Esophagus muscularis mucosa (tissue), 4 donors: ENCODE measurements at regions not wholly inside any gene's neighbourhood (a gene's known extent, or its start where the extent isn't known, plus 50 kb on each side); places are given as distances from the start of the nearest gene placed in this dataset.
"Not testable (repeated sequence)": the region's sequence is repeated elsewhere in the genome, so short reads cannot be mapped to it uniquely, and the experiment has no call there.

ENCODE experiments used
- DNase-seq: peaks from one replicate; pipeline ENCODE4 v3.0.0-alpha.2; 2017; ENCODE audit errors: extremely low spot score
- H3K27ac ChIP-seq, 4 donors: fragments of 200-600 bp; sonication (generic); replicated peaks in 1 of 4; 1 replicate in 3 of 4; 2 replicates in 1 of 4; pipeline ENCODE4 v1.5.1; 2016 to 2019; ENCODE audit warnings: mild to moderate bottlenecking in 1 of 4
- H3K27me3 ChIP-seq, 4 donors: fragments of 200-600 bp; sonication (generic); one replicate each; pipeline versions ENCODE4 v1.5.1 to v1.6.0; 2016 to 2019
- H3K36me3 ChIP-seq, 4 donors: fragments of 200-600 bp; sonication (generic); one replicate each; pipeline ENCODE4 v1.5.1; 2016 to 2019
- H3K4me1 ChIP-seq, 4 donors: fragments of 200-600 bp; sonication (generic); one replicate each; pipeline ENCODE4 v1.5.1; 2016 to 2019
- H3K4me3 ChIP-seq, 4 donors: fragments of 200-600 bp; sonication (generic); 1 replicate in 2 of 4; 2 replicates in 2 of 4; pipeline ENCODE4 v1.5.1; 2016 to 2019; ENCODE audit warnings: mild to moderate bottlenecking in 4 of 4, moderate library complexity in 1 of 4
- H3K9me3 ChIP-seq, 4 donors: fragments of 200-600 bp; sonication (generic); 1 replicate in 3 of 4; 2 replicates in 1 of 4; pipeline ENCODE4 v1.5.1; 2016 to 2019
- EP300 ChIP-seq: sonication (generic); formaldehyde crosslinking; IDR thresholded peaks from one replicate; pipeline ENCODE4 v1.6.1; 2017; ENCODE audit warnings: antibody characterized with exemption
- POLR2A ChIP-seq: fragments of 450-650 bp; IDR thresholded peaks from one replicate; pipeline ENCODE4 v1.6.1; 2017; ENCODE audit warnings: antibody characterized with exemption, moderate library complexity, mild to moderate bottlenecking, low read depth
- POLR2AphosphoS5 ChIP-seq, 2 donors: sonication (generic); formaldehyde crosslinking; IDR thresholded peaks; one replicate each; pipeline ENCODE4 v1.6.1; 2017; ENCODE audit warnings: antibody characterized with exemption in 2 of 2
- WGBS: methylation state at CpG from one replicate; pipeline ENCODE4 v1.1.5; 2018; 5-methylcytosine and 5-hydroxymethylcytosine counted together
- intact Hi-C: fragments of 100-400 bp; cut with DNase I; formaldehyde crosslinking; loops from one replicate; pipeline ENCODE4 v1.15.1; 2023
- TF ChIP-seq, protein P1 (sequence below), 3 experiments: fragments of 200-600 bp in 2 of 3; fragments of 450-650 bp in 1 of 3; sonication (generic) in 2 of 3; IDR thresholded peaks; one replicate each; pipeline ENCODE4 v1.5.1; 2017 to 2019; ENCODE audit warnings: antibody characterized with exemption in 3 of 3, mild to moderate bottlenecking in 2 of 3, moderate library complexity in 1 of 3

DNA sequence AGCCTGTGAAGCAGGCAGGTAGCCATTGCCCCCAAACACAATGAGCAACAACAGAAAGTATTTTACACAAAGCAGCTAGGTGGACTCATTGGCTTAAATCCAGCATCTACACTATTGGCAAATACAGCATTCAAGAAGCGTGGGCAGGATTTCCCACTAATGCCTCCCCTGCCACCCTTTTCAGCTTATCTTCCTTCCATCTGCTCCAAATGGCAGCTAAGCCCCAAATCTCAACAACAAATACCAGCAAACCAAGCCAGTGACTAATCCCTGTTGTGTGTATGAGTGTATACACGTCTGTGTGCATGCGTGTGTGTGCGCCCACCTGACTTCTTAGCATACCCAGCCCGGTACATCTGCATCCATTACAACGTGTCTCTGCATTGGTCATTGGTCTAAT lies 151.2 kb upstream of the WWC1 start:
- WGBS: 94% methylated on average over 6 of the region's 6 CpGs
- Histone ChIP-seq H3K27me3 (no peaks in the 10 kb centered on the region), H3K4me1 (no peaks in the 10 kb centered on the region), H3K9me3 (no peaks in the 10 kb centered on the region), H3K36me3 (no peaks in the 10 kb centered on the region), H3K4me3 (no peak overlapping the region), H3K27ac (no peak overlapping the region)
- DNase-seq: no peak
- TF ChIP-seq POLR2A (no peak), EP300 (no peak), POLR2AphosphoS5 (IDR thresholded peaks at IDR 0.05) (no peak)
- TF ChIP-seq, protein P1, sequence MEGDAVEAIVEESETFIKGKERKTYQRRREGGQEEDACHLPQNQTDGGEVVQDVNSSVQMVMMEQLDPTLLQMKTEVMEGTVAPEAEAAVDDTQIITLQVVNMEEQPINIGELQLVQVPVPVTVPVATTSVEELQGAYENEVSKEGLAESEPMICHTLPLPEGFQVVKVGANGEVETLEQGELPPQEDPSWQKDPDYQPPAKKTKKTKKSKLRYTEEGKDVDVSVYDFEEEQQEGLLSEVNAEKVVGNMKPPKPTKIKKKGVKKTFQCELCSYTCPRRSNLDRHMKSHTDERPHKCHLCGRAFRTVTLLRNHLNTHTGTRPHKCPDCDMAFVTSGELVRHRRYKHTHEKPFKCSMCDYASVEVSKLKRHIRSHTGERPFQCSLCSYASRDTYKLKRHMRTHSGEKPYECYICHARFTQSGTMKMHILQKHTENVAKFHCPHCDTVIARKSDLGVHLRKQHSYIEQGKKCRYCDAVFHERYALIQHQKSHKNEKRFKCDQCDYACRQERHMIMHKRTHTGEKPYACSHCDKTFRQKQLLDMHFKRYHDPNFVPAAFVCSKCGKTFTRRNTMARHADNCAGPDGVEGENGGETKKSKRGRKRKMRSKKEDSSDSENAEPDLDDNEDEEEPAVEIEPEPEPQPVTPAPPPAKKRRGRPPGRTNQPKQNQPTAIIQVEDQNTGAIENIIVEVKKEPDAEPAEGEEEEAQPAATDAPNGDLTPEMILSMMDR (IDR thresholded peaks at IDR 0.05): no peak
- intact Hi-C loops: no loop called here

DNA sequence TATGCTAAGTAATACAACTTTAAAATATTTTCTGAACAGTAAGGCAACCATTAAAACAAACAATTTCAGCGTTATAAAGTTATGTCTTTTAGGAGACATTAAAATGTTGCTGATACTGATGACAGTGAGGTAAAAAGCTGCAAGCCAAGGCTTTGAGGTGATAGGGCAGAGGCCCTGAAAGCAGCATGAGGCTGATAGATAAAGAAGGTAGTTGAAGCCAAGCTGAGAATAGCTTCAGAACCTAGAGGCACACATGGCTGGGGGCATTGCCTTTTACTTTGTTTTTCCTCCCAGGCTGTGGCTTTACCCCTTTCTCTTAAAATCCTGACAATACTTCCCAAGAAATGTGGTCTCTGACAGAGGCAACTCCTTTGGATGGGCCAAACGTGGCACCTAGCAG lies 149.0 kb upstream of the WWC1 start:
- TF ChIP-seq POLR2AphosphoS5 (IDR thresholded peaks at IDR 0.05) (no peak), EP300 (no peak), POLR2A (no peak)
- TF ChIP-seq, protein P1 (IDR thresholded peaks at IDR 0.05): no peak
- Histone ChIP-seq H3K4me1 (peaks cover 0 to 8% (median 0%) of the 10 kb centered on the region in 4 donors), H3K36me3 (no peaks in the 10 kb centered on the region), H3K9me3 (no peaks in the 10 kb centered on the region), H3K27ac (no peak overlapping the region), H3K4me3 (no peak overlapping the region), H3K27me3 (no peaks in the 10 kb centered on the region)
- intact Hi-C loops: no loop called here
- DNase-seq: no peak
- 73% methylated on average over 2 of the region's 2 CpGs for WGBS

DNA sequence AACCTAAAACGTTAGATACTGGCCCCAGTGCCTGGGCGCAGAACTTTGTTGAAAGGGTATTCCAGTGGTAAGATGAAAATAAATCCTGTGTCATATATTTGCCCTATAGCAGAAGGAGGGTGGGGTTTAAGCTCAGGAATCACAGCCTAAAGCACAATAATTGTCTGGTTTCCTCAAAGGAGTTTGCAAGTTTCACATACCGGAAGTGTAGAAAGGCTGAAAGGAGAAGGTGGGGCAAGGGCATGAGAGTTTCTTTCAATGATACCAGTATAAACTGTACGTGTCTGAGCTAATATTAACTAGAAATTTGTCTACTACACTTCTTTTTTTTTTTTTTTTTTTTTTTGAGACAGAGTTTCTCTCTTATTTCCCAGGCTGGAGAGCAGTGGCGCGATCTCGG lies 147.9 kb upstream of the WWC1 start:
- H3K4me3 ChIP-seq, H3K9me3 ChIP-seq, intact Hi-C loops, H3K27me3 ChIP-seq, H3K27ac ChIP-seq, H3K36me3 ChIP-seq, DNase-seq: not testable (repeated sequence)
- H3K4me1 ChIP-seq: peaks cover 0 to 15% (median 0%) of the 10 kb centered on the region in 4 donors
- WGBS: 71% methylated on average over 7 of the region's 7 CpGs

DNA sequence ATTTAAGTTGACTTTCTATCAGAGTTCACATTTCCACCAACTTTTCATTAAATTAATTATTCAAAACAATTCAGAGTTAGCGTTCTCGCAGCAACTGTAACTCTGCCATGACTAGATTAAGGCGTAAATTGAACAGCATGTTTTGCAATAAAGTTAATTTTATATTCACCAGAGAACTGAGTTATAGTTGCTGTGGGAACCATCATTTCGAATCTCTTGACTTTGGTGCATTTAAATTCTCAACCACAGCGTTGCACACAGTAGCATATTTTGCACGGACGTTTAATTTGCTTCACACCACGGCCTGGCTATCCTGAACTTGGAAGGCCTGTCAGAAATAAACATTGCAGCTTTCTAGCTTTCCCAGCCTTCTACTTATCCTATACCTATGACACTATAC lies 144.3 kb upstream of the WWC1 start:
- 78% methylated on average over 8 of the region's 8 CpGs for WGBS
- no peaks in the 10 kb centered on the region for H3K27me3 ChIP-seq
- H3K4me3 ChIP-seq: no peak overlapping the region
- H3K27ac ChIP-seq: no peak overlapping the region
- H3K36me3 ChIP-seq: no peaks in the 10 kb centered on the region
- H3K4me1 ChIP-seq: peaks cover 0 to 15% (median 0%) of the 10 kb centered on the region in 4 donors
- intact Hi-C loops: no loop called here
- no peak for DNase-seq
- no peaks in the 10 kb centered on the region for H3K9me3 ChIP-seq
- TF ChIP-seq EP300 (no peak), POLR2AphosphoS5 (IDR thresholded peaks at IDR 0.05) (no peak), POLR2A (no peak)
- TF ChIP-seq, protein P1 (IDR thresholded peaks at IDR 0.05): no peak

DNA sequence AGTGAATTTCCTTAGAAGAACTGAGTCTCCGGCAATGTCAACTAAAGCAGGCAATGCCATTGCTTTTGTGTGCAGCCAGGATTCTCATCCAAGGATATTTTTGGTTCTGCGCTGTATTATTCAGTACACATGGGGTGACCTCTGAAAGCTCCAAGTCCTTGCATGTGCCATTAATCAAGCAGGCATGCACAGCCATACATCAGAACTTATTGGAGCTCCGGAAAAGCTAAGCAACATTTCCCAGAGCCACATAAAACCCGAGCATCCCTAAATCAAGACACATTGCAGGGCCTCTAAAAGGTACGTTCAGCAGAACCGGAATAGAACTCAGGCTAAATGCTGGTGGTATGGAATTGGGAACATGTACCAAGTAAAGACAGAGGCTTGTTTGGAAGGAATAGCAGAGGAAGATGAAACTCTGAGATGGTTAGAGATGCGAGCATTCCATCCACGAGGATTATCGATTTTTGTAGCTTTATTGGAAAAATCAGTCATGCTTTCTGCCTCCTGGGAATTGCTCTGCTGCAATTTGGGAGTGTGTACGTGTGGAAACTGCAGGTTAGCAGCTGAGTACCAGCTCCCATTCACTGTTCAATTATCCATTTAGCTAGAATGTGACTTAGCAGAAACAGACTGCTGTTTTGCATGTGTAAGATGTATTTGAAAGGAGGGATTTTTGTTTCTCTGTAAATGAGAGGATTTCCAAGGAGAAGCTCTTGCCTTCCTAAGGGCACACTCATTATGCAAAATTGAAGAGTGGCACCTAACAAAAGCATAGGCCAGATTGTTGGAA lies 143.7 kb upstream of the WWC1 start:
- H3K36me3 ChIP-seq: no peaks in the 10 kb centered on the region

More for the DNA sequence above, 143.7 kb upstream of the WWC1 start:
- intact Hi-C loops: no loop called here
- H3K4me3 ChIP-seq: no peak overlapping the region
- no peaks in the 10 kb centered on the region for H3K9me3 ChIP-seq
- no peaks in the 10 kb centered on the region for H3K27me3 ChIP-seq
- no peak for DNase-seq
- no peak overlapping the region for H3K27ac ChIP-seq
- TF ChIP-seq POLR2AphosphoS5 (IDR thresholded peaks at IDR 0.05) (no peak), EP300 (no peak), POLR2A (no peak)
- TF ChIP-seq, protein P1 (IDR thresholded peaks at IDR 0.05): no peak
- WGBS: 73% methylated on average over 10 of the region's 10 CpGs
- peaks cover 0 to 15% (median 0%) of the 10 kb centered on the region in 4 donors for H3K4me1 ChIP-seq
